H9 (cell line): ENCODE measurements at regions not wholly inside any gene's neighbourhood (a gene's known extent, or its start where the extent isn't known, plus 50 kb on each side); places are given as distances from the start of the nearest gene placed in this dataset.

Source experiments
- DNase-seq: peaks from one replicate; pipeline ENCODE4 v3.0.0-alpha.2; 2017
- H2AFZ ChIP-seq: one replicate; pipeline ENCODE4 v1.6.1; 2013; ENCODE audit warnings: mild to moderate bottlenecking, low read length, control low read depth, moderate library complexity
- H2AK5ac ChIP-seq: 2 replicates; pipeline ENCODE4 v1.6.1; 2013; ENCODE audit warnings: low read length, control low read depth, mixed read lengths; ENCODE audit not compliant: insufficient read length
- H2BK120ac ChIP-seq: one replicate; pipeline ENCODE4 v1.6.1; 2013; ENCODE audit warnings: low read depth, mild to moderate bottlenecking, low read length, control low read depth, inconsistent platforms; ENCODE audit not compliant: poor library complexity, severe bottlenecking
- H2BK12ac ChIP-seq: 2 replicates; pipeline ENCODE4 v1.6.1; 2013; ENCODE audit warnings: low read length, control low read depth, mixed read lengths, low read depth; ENCODE audit not compliant: insufficient read length
- H2BK15ac ChIP-seq: 2 replicates; pipeline ENCODE4 v1.6.1; 2013; ENCODE audit warnings: low read depth, low read length, control low read depth
- H2BK20ac ChIP-seq: one replicate; pipeline ENCODE4 v1.6.1; 2013; ENCODE audit warnings: low read depth, mild to moderate bottlenecking, low read length, control low read depth, inconsistent platforms; ENCODE audit not compliant: poor library complexity, severe bottlenecking
- H2BK5ac ChIP-seq: 2 replicates; pipeline ENCODE4 v1.6.1; 2013; ENCODE audit warnings: low read length, control low read depth, mixed read lengths; ENCODE audit not compliant: insufficient read length
- H3K14ac ChIP-seq: 2 replicates; pipeline ENCODE4 v1.6.1; 2013; ENCODE audit warnings: low read length, control low read depth; ENCODE audit not compliant: insufficient read depth
- H3K18ac ChIP-seq: 2 replicates; pipeline ENCODE4 v1.6.1; 2013; ENCODE audit warnings: low read depth, mild to moderate bottlenecking, mixed read lengths, low read length, control low read depth; ENCODE audit not compliant: insufficient read length
- H3K23ac ChIP-seq: 2 replicates; pipeline ENCODE4 v1.6.1; 2013; ENCODE audit warnings: low read length, control low read depth, mixed read lengths, low read depth; ENCODE audit not compliant: insufficient read length
- H3K23me2 ChIP-seq: 2 replicates; pipeline ENCODE4 v1.6.1; 2013; ENCODE audit warnings: low read depth, mild to moderate bottlenecking, mixed read lengths, low read length, control low read depth; ENCODE audit not compliant: insufficient read length, poor library complexity, severe bottlenecking
- H3K27ac ChIP-seq: 2 replicates; pipeline ENCODE4 v1.5.1; 2013; ENCODE audit warnings: low read length, control low read depth, mixed read lengths, low read depth; ENCODE audit not compliant: insufficient read length
- H3K27me3 ChIP-seq: 2 replicates; pipeline ENCODE4 v1.6.1; 2013; ENCODE audit warnings: low read length, control low read depth, inconsistent platforms; ENCODE audit not compliant: insufficient read depth
- H3K4ac ChIP-seq: 2 replicates; pipeline ENCODE4 v1.6.1; 2013; ENCODE audit warnings: low read depth, mild to moderate bottlenecking, control low read depth, inconsistent platforms, low read length, moderate library complexity
- H3K4me1 ChIP-seq: 2 replicates; pipeline ENCODE4 v1.6.1; 2013; ENCODE audit warnings: low read length, control low read depth, inconsistent platforms; ENCODE audit not compliant: insufficient read depth
- H3K4me2 ChIP-seq: 2 replicates; pipeline ENCODE4 v1.6.1; 2013; ENCODE audit warnings: low read length, control low read depth, mixed read lengths; ENCODE audit not compliant: insufficient read length, insufficient read depth
- H3K56ac ChIP-seq: 2 replicates; pipeline ENCODE4 v1.6.1; 2013; ENCODE audit warnings: low read depth, mild to moderate bottlenecking, mixed read lengths, low read length, control low read depth; ENCODE audit not compliant: insufficient read length
- H3K79me1 ChIP-seq: 2 replicates; pipeline ENCODE4 v1.6.1; 2013; ENCODE audit warnings: low read depth, mild to moderate bottlenecking, moderate library complexity, low read length, control low read depth, inconsistent platforms; ENCODE audit not compliant: insufficient read depth, poor library complexity, severe bottlenecking
- H3K79me2 ChIP-seq: 2 replicates; pipeline ENCODE4 v1.6.1; 2013; ENCODE audit warnings: low read length, control low read depth, inconsistent platforms; ENCODE audit not compliant: insufficient read depth
- H3K9ac ChIP-seq: 2 replicates; pipeline ENCODE4 v1.6.1; 2013; ENCODE audit warnings: low read length, control low read depth, mixed read lengths; ENCODE audit not compliant: insufficient read length; ENCODE audit errors: extremely low read depth
- H3K9me3 ChIP-seq: one replicate; pipeline ENCODE4 v1.6.1; 2013; ENCODE audit warnings: low read depth, low read length, inconsistent platforms; ENCODE audit not compliant: control insufficient read depth
- H3T11ph ChIP-seq: one replicate; pipeline ENCODE4 v1.6.1; 2013; ENCODE audit warnings: mild to moderate bottlenecking, low read length, control low read depth, inconsistent platforms
- H4K20me1 ChIP-seq: one replicate; pipeline ENCODE4 v1.6.1; 2013; ENCODE audit not compliant: control insufficient read depth, insufficient read length, insufficient read depth
- H4K5ac ChIP-seq: 2 replicates; pipeline ENCODE4 v1.6.1; 2013; ENCODE audit warnings: low read depth, mild to moderate bottlenecking, mixed read lengths, low read length, control low read depth; ENCODE audit not compliant: insufficient read length
- H4K8ac ChIP-seq: replicated peaks from 2 replicates; pipeline ENCODE4 v1.6.1; 2013; ENCODE audit warnings: low read length, control low read depth, mixed read lengths, low read depth; ENCODE audit not compliant: insufficient read length
- H4K91ac ChIP-seq: 2 replicates; pipeline ENCODE4 v1.6.1; 2013; ENCODE audit warnings: low read depth, mild to moderate bottlenecking, moderate library complexity, mixed read lengths, low read length, control low read depth; ENCODE audit not compliant: insufficient read length
- H3K27ac Mint-ChIP-seq, 3 experiments: 2 replicates in 2 of 3; 3 replicates in 1 of 3; pipeline ENCODE4 v1.8.0; 2020 to 2021; ENCODE audit warnings: mixed read lengths in 3 of 3, mild to moderate bottlenecking in 1 of 3, moderate library complexity in 1 of 3
- H3K27me3 Mint-ChIP-seq: 2 replicates; pipeline ENCODE4 v1.8.0; 2021; ENCODE audit warnings: low read depth, mild to moderate bottlenecking, moderate library complexity, mixed read lengths
- H3K36me3 Mint-ChIP-seq, 3 experiments: 2 replicates in 2 of 3; 3 replicates in 1 of 3; pipeline ENCODE4 v1.8.0; 2020 to 2021; ENCODE audit warnings: low read depth in 3 of 3, mixed read lengths in 3 of 3; ENCODE audit not compliant: insufficient read depth in 1 of 3
- H3K4me1 Mint-ChIP-seq, 2 experiments: 2 replicates each; pipeline ENCODE4 v1.8.0; 2020; ENCODE audit warnings: mixed read lengths in 2 of 2
- H3K4me3 Mint-ChIP-seq, 2 experiments: 2 replicates in 1 of 2; 3 replicates in 1 of 2; pipeline ENCODE4 v1.8.0; 2020 to 2021; ENCODE audit warnings: mild to moderate bottlenecking in 2 of 2, mixed read lengths in 2 of 2, moderate library complexity in 1 of 2
- H3K9me3 Mint-ChIP-seq, 2 experiments: 2 replicates in 1 of 2; 3 replicates in 1 of 2; pipeline ENCODE4 v1.8.0; 2020; ENCODE audit warnings: mild to moderate bottlenecking in 2 of 2, mixed read lengths in 2 of 2, moderate library complexity in 1 of 2
- TF ChIP-seq, protein P1 (sequence below): fragments of 200-600 bp; sonication (generic); conservative IDR thresholded peaks from 3 replicates; pipeline ENCODE4 v1.8.0; 2021; ENCODE audit warnings: antibody characterized with exemption, mild to moderate bottlenecking

DNA sequence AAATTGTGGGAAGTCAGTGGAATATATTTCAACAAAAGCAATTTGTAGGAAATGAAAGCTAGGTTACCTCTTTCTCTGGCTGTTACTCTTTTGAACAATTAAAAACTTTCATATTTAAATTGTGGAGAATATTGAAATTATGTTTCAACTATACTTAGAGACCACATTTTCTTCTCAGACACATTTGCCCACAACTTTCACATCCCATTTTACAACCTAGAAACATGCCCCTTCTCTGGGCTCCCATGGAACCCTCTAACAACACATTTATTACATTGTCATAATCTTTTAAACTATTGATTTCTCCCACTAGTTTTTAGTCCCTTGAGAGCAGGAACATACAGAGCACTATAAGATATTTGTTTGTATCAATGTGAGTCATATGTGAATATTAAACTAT is 211.7 kb upstream of the TTC14 start:
- Histone ChIP-seq H3K4ac (no peak overlapping the region), H3K18ac (no peak overlapping the region), H3K9me3 (no peaks in the 10 kb centered on the region), H2BK120ac (no peak overlapping the region), H3K27ac (no peak overlapping the region), H3K9ac (no peak overlapping the region), H3K23ac (no peak overlapping the region), H2BK20ac (no peak overlapping the region), H2AFZ (no peak overlapping the region), H4K5ac (no peak overlapping the region), H3K27me3 (no peaks in the 10 kb centered on the region), H4K8ac (no peak overlapping the region), H2AK5ac (no peak overlapping the region), H2BK5ac (no peak overlapping the region), H3K79me1 (no peaks in the 10 kb centered on the region), H4K20me1 (no peaks in the 10 kb centered on the region), H3K4me2 (no peak overlapping the region), H3K4me1 (no peaks in the 10 kb centered on the region), H3T11ph (no peak overlapping the region), H2BK12ac (no peak overlapping the region), H3K56ac (no peak overlapping the region), H3K14ac (no peak overlapping the region), H3K23me2 (no peaks in the 10 kb centered on the region), H4K91ac (no peak overlapping the region), H3K79me2 (no peaks in the 10 kb centered on the region), H2BK15ac (no peak overlapping the region)
- Mint-ChIP-seq H3K27me3 (no peaks in the 10 kb centered on the region), H3K4me3 (no peak overlapping the region), H3K4me1 (0 out of 4 replicates have a peak, but pooled peaks cover 3 to 4% of the 10 kb centered on the region in 2 experiments), H3K27ac (no peak overlapping the region; a peak in 1 of 7 replicates), H3K36me3 (no peaks in the 10 kb centered on the region), H3K9me3 (no peaks in the 10 kb centered on the region)
- TF ChIP-seq, protein P1, sequence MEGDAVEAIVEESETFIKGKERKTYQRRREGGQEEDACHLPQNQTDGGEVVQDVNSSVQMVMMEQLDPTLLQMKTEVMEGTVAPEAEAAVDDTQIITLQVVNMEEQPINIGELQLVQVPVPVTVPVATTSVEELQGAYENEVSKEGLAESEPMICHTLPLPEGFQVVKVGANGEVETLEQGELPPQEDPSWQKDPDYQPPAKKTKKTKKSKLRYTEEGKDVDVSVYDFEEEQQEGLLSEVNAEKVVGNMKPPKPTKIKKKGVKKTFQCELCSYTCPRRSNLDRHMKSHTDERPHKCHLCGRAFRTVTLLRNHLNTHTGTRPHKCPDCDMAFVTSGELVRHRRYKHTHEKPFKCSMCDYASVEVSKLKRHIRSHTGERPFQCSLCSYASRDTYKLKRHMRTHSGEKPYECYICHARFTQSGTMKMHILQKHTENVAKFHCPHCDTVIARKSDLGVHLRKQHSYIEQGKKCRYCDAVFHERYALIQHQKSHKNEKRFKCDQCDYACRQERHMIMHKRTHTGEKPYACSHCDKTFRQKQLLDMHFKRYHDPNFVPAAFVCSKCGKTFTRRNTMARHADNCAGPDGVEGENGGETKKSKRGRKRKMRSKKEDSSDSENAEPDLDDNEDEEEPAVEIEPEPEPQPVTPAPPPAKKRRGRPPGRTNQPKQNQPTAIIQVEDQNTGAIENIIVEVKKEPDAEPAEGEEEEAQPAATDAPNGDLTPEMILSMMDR = no peak
- DNase-seq = no peak
